ENCODE measurements at regions not wholly inside any gene's neighbourhood (a gene's known extent, or its start where the extent isn't known, plus 50 kb on each side); places are given as distances from the start of the nearest gene placed in this dataset.

DNA sequence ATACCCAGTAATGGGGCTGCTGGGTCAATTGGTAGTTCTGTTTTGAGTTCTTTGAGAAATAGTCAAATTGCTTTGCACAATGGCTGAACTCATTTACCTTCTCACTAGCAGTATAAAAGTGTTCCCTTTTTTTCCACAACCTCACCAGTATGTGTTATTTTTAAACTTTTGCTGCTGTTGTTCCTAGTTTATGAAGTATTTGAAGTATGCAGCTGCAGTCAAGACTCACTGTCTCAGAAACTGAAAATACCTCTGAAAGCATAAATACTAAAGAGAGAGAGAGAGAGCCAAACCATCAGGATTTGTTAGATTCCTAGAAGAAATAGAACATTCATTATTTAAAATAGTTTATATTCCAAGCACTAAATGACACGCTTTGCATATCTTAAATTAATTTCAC lies 764.2 kb downstream of the NTRK3 start:
- Histone ChIP-seq H3K27ac (no peak overlapping the region), H3K36me3 (no peaks in the 10 kb centered on the region), H3K27me3 (no peaks in the 10 kb centered on the region), H3K9me3 (no peaks in the 10 kb centered on the region), H3K4me3 (no peak overlapping the region), H3K4me1 (no peaks in the 10 kb centered on the region)
- TF ChIP-seq, protein P1, sequence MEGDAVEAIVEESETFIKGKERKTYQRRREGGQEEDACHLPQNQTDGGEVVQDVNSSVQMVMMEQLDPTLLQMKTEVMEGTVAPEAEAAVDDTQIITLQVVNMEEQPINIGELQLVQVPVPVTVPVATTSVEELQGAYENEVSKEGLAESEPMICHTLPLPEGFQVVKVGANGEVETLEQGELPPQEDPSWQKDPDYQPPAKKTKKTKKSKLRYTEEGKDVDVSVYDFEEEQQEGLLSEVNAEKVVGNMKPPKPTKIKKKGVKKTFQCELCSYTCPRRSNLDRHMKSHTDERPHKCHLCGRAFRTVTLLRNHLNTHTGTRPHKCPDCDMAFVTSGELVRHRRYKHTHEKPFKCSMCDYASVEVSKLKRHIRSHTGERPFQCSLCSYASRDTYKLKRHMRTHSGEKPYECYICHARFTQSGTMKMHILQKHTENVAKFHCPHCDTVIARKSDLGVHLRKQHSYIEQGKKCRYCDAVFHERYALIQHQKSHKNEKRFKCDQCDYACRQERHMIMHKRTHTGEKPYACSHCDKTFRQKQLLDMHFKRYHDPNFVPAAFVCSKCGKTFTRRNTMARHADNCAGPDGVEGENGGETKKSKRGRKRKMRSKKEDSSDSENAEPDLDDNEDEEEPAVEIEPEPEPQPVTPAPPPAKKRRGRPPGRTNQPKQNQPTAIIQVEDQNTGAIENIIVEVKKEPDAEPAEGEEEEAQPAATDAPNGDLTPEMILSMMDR (IDR thresholded peaks at IDR 0.05), result no peak
- DNase-seq (no peak), ATAC-seq (no peak)
- intact Hi-C loops (cut with DNase I), result no loop called here

DNA sequence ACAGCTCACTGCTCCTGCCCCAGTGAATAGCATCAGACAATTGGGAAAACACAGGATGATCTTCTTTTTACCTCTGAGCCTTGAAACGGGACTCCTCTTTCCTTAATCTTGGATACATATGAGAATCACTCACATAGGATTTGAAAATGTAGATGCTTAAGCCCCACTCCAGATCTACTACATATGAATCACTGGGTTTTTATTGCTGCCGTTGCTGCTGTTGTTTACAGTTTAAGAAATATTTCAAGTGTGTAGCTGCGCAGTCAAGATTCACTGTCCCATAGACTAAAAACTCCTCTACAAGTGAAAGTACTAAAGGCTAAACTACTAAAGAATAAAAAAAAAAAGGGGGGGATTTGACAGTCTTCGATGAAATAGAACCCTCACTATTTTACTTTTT lies 765.9 kb downstream of the NTRK3 start:
- ATAC-seq (no peak), DNase-seq (no peak)
- H3K36me3 ChIP-seq, result no peaks in the 10 kb centered on the region
- H3K4me3 ChIP-seq, result no peak overlapping the region
- H3K27me3 ChIP-seq, result no peaks in the 10 kb centered on the region
- no peaks in the 10 kb centered on the region for H3K4me1 ChIP-seq
- TF ChIP-seq, protein P1 (IDR thresholded peaks at IDR 0.05), result no peak
- no peaks in the 10 kb centered on the region for H3K9me3 ChIP-seq
- H3K27ac ChIP-seq, result no peak overlapping the region
- intact Hi-C loops (cut with DNase I), result no loop called here

DNA sequence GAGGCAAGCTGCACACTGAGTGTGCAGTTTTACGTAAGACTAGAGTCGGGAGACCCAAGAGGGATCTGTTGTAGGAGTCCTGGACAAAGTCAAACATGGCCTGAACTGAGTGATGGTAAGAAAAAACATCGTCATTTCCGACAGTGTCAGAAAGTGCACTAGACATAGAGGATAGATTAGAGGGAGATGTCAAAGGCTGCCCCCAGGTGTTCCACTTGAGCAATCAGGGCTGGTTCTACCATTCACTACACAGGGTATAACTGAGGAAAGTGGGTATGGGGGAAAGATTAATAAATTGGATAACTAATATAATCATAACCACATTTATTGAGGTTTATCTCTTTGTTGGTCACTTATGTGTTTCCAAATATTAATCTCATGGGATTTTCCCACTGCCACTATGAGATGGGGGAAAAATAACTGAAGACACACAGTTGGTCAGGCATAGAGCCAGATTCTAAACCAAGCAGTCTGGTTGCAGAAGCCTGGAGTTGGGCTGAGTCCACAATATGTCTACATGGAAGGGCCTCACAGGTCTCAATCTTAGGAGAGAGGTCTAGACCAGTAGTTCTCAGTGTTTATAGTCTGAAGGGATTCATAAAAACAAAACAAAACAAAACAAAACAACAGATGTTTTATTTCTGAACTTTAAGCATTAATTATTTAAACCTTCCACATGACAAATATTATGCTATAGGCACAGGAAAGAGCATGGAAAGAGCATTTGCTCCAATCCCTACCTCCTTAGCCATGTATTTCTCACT lies 766.5 kb downstream of the NTRK3 start:
- Histone ChIP-seq H3K36me3 (no peaks in the 10 kb centered on the region), H3K27ac (no peak overlapping the region), H3K9me3 (no peaks in the 10 kb centered on the region), H3K27me3 (no peaks in the 10 kb centered on the region), H3K4me1 (no peaks in the 10 kb centered on the region), H3K4me3 (no peak overlapping the region)
- TF ChIP-seq, protein P1 (IDR thresholded peaks at IDR 0.05), result no peak
- no peak for ATAC-seq
- intact Hi-C loops (cut with DNase I), result no loop called here
- DNase-seq, result no peak

DNA sequence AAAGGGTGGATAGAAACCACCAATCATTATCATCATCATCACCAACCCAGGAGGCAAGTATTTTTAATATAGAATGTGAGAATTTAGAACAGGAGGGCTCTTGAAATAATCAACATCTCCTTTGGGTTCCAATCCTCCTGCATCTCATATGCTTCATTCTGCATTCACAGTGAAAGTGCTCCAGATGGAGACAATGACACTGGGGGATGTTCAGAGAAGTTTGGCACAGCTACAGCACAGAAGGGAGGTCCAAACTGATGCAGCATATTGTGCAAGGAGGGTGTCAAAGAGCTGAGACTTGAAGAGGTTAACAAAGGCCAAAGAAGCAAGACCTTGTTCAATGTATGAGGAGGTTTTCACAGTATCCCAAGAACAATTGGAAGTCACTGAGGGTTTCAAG lies 767.1 kb downstream of the NTRK3 start:
- intact Hi-C loops (cut with DNase I), result no loop called here
- ATAC-seq (no peak), DNase-seq (no peak)
- no peak overlapping the region for H3K27ac ChIP-seq
- TF ChIP-seq, protein P1 (IDR thresholded peaks at IDR 0.05), result no peak
- H3K9me3 ChIP-seq, result no peaks in the 10 kb centered on the region
- no peaks in the 10 kb centered on the region for H3K27me3 ChIP-seq
- no peaks in the 10 kb centered on the region for H3K4me1 ChIP-seq
- H3K4me3 ChIP-seq, result no peak overlapping the region
- no peaks in the 10 kb centered on the region for H3K36me3 ChIP-seq

DNA sequence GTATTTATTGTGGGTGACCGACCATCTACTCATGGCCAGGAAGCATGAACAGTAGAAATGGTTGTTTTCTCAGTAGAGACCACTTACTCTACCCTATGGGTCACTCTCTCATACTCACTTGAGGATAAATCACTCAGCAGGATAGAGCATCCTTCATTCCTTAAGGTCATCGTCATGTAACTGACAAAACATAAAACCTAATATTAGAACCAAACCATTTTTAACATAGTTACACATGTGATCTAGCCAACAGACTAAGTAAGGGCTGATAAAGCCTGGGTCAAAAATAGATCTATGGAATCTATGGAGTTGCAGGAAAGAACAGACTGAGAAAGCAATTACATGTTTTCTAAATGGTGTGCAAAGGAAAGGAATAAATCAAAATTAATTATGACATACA lies 769.1 kb downstream of the NTRK3 start:
- ATAC-seq (no peak), DNase-seq (no peak)
- no peaks in the 10 kb centered on the region for H3K4me1 ChIP-seq
- H3K27ac ChIP-seq, result no peak overlapping the region
- H3K36me3 ChIP-seq, result no peaks in the 10 kb centered on the region
- intact Hi-C loops (cut with DNase I), result no loop called here
- TF ChIP-seq, protein P1 (IDR thresholded peaks at IDR 0.05), result no peak
- H3K27me3 ChIP-seq, result no peaks in the 10 kb centered on the region
- H3K9me3 ChIP-seq, result no peaks in the 10 kb centered on the region
- no peak overlapping the region for H3K4me3 ChIP-seq

DNA sequence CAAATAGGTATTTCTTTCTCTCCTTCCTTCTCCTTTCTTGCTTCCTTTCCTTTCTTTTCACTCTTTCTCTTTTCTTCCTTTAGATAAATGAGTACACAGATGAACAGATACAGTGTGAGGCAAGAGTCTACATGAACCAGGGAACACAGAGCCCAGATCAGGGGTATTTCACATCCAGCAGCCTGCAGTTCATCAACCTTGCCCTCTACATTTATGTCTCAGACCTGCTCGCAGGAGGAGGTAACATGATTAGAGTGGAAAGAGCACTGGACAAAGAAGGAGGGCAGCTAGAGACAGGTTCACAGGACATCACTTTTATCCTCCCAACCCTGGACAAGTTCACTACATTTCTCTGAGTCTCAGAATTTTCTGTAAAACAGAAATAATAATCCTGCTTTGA lies 773.1 kb downstream of the NTRK3 start:
- DNase-seq (no peak), ATAC-seq (no peak)
- no peak overlapping the region for H3K27ac ChIP-seq
- TF ChIP-seq, protein P1 (IDR thresholded peaks at IDR 0.05), result no peak
- intact Hi-C loops (cut with DNase I), result no loop called here
- no peak overlapping the region for H3K4me3 ChIP-seq
- H3K9me3 ChIP-seq, result no peaks in the 10 kb centered on the region
- H3K36me3 ChIP-seq, result no peaks in the 10 kb centered on the region
- H3K27me3 ChIP-seq, result no peaks in the 10 kb centered on the region
- no peaks in the 10 kb centered on the region for H3K4me1 ChIP-seq
